Uterus (tissue), 3 donors: ENCODE measurements at regions not wholly inside any gene's neighbourhood (a gene's known extent, or its start where the extent isn't known, plus 50 kb on each side); places are given as distances from the start of the nearest gene placed in this dataset.

Source experiments
- DNase-seq, 2 donors: peaks; one replicate each; pipeline ENCODE4 v3.0.0-alpha.2; 2019 to 2020
- H3K27ac ChIP-seq, 2 donors: fragments of 200-600 bp; sonication (generic); 1 replicate in 1 of 2; 2 replicates in 1 of 2; pipeline ENCODE4 v1.5.1; 2016 to 2018
- H3K27me3 ChIP-seq, 2 donors: fragments of 200-600 bp; sonication (generic); one replicate each; pipeline ENCODE4 v1.5.1; 2018 to 2019; ENCODE audit warnings: control low read depth in 1 of 2
- H3K36me3 ChIP-seq, 2 donors: fragments of 200-600 bp; sonication (generic); one replicate each; pipeline ENCODE4 v1.5.1; 2019; ENCODE audit warnings: control low read depth in 1 of 2
- H3K4me1 ChIP-seq, 2 donors: fragments of 200-600 bp; sonication (generic); one replicate each; pipeline ENCODE4 v1.5.1; 2018 to 2019; ENCODE audit warnings: control low read depth in 1 of 2
- H3K4me3 ChIP-seq, 2 donors: fragments of 200-600 bp; sonication (generic); 1 replicate in 1 of 2; 2 replicates in 1 of 2; pipeline ENCODE4 v1.5.1; 2018 to 2019; ENCODE audit warnings: mild to moderate bottlenecking in 1 of 2
- H3K9me3 ChIP-seq, 2 donors: fragments of 200-600 bp; sonication (generic); one replicate each; pipeline ENCODE4 v1.5.1; 2019; ENCODE audit warnings: control low read depth in 1 of 2
- CTCF ChIP-seq, 4 experiments: fragments of 200-600 bp in 2 of 4; fragments of 450-650 bp in 2 of 4; sonication (generic) in 2 of 4; IDR thresholded peaks; one replicate each; pipeline ENCODE4 v1.5.1; 2016 to 2019; ENCODE audit warnings: antibody characterized with exemption in 4 of 4, mild to moderate bottlenecking in 2 of 4, moderate library complexity in 1 of 4
- POLR2A ChIP-seq, 2 donors: fragments of 450-650 bp; IDR thresholded peaks; one replicate each; pipeline ENCODE4 v1.6.1; 2016; ENCODE audit warnings: antibody characterized with exemption in 2 of 2, mild to moderate bottlenecking in 1 of 2, moderate library complexity in 1 of 2
- intact Hi-C: fragments of 100-400 bp; cut with DNase I; formaldehyde crosslinking; loops from one replicate; pipeline ENCODE4 v1.15.1; 2023; ENCODE audit warnings: low total_unique reads
- donor health status: DM: yes; HTN: yes; CAD: no.

- Histone ChIP-seq H3K4me1 (no peaks in the 10 kb centered on the region), H3K4me3 (no peak overlapping the region), H3K27ac (no peak overlapping the region), H3K36me3 (no peaks in the 10 kb centered on the region), H3K27me3 (no peaks in the 10 kb centered on the region), H3K9me3 (no peaks in the 10 kb centered on the region)
- intact Hi-C loops, result no loop called here
- TF ChIP-seq POLR2A (IDR thresholded peaks at IDR 0.05), result no peak
- TF ChIP-seq CTCF (IDR thresholded peaks at IDR 0.05), result no peak
- no peak for DNase-seq
These were observed 259.9 kb downstream of the OPA1 start for GRCh38 chr3:193852901-193853300.

- intact Hi-C loops, result no loop called here
- H3K4me3 ChIP-seq, result no peak overlapping the region
- H3K27ac ChIP-seq, result no peak overlapping the region
- no peaks in the 10 kb centered on the region for H3K36me3 ChIP-seq
- TF ChIP-seq POLR2A (IDR thresholded peaks at IDR 0.05), result no peak
- no peak for TF ChIP-seq CTCF (IDR thresholded peaks at IDR 0.05)
- H3K27me3 ChIP-seq, result no peaks in the 10 kb centered on the region
- no peaks in the 10 kb centered on the region for H3K9me3 ChIP-seq
- no peaks in the 10 kb centered on the region for H3K4me1 ChIP-seq
- no peak for DNase-seq
These were observed 260.7 kb downstream of the OPA1 start for GRCh38 chr3:193853511-193854219.

GRCh38 chr3:193857996-193858395 lies 265.0 kb downstream of the OPA1 start:
- intact Hi-C loops, result no loop called here
- TF ChIP-seq CTCF (IDR thresholded peaks at IDR 0.05) (no peak), POLR2A (IDR thresholded peaks at IDR 0.05) (no peak)
- no peaks in the 10 kb centered on the region for H3K36me3 ChIP-seq
- no peaks in the 10 kb centered on the region for H3K27me3 ChIP-seq
- no peak overlapping the region for H3K4me3 ChIP-seq
- DNase-seq, result no peak
- H3K4me1 ChIP-seq, result no peaks in the 10 kb centered on the region
- H3K27ac ChIP-seq, result no peak overlapping the region
- no peaks in the 10 kb centered on the region for H3K9me3 ChIP-seq

GRCh38 chr3:193859195-193859594 lies 266.2 kb downstream of the OPA1 start:
- TF ChIP-seq CTCF (IDR thresholded peaks at IDR 0.05), result no peak
- no peak for TF ChIP-seq POLR2A (IDR thresholded peaks at IDR 0.05)
- no peak overlapping the region for H3K27ac ChIP-seq
- no peaks in the 10 kb centered on the region for H3K36me3 ChIP-seq
- H3K9me3 ChIP-seq, result no peaks in the 10 kb centered on the region
- H3K4me3 ChIP-seq, result no peak overlapping the region
- intact Hi-C loops, result no loop called here
- no peaks in the 10 kb centered on the region for H3K27me3 ChIP-seq
- H3K4me1 ChIP-seq, result no peaks in the 10 kb centered on the region
- DNase-seq, result no peak

GRCh38 chr3:193861012-193861411 lies 268.0 kb downstream of the OPA1 start:
- H3K4me3 ChIP-seq, result no peak overlapping the region
- no peaks in the 10 kb centered on the region for H3K9me3 ChIP-seq
- H3K4me1 ChIP-seq, result no peaks in the 10 kb centered on the region
- DNase-seq, result no peak
- intact Hi-C loops, result no loop called here
- no peak for TF ChIP-seq CTCF (IDR thresholded peaks at IDR 0.05)
- H3K27ac ChIP-seq, result no peak overlapping the region
- H3K36me3 ChIP-seq, result no peaks in the 10 kb centered on the region
- no peaks in the 10 kb centered on the region for H3K27me3 ChIP-seq
